ENCODE measurements at regions not wholly inside any gene's neighbourhood (a gene's known extent, or its start where the extent isn't known, plus 50 kb on each side); places are given as distances from the start of the nearest gene placed in this dataset.

DNA sequence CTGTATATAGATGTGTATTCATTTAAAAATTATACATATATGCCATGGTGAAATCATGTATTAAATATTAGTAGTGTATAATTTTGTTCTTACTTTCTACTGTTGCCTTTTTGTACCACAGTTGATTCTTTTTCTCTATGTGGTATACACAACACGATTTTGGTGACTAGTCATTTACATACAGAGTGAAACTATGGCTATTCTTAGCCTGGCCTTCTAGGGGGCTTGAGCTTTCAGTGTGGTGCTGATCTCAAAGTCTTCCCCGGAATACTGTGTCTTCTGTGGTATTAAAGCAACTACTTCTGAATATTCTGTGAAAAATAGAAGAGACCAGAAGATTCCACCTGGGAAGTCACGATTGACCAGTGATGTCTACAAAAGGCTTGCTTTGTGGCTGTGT, 301.9 kb downstream of the UTRN start:
- TF ChIP-seq POLR2AphosphoS5 (IDR thresholded peaks at IDR 0.05), result no peak
- TF ChIP-seq EP300 (IDR thresholded peaks at IDR 0.05), result no peak

Data from suprapubic skin (tissue), 4 donors.